Tibial nerve (tissue), 4 donors: ENCODE measurements at regions not wholly inside any gene's neighbourhood (a gene's known extent, or its start where the extent isn't known, plus 50 kb on each side); places are given as distances from the start of the nearest gene placed in this dataset.

Source experiments
- DNase-seq, 2 donors: peaks; one replicate each; pipeline ENCODE4 v3.0.0-alpha.2; 2019; ENCODE audit warnings: low spot score in 2 of 2
- H3K27ac ChIP-seq, 4 donors: fragments of 200-600 bp; sonication (generic) in 3 of 4; one replicate each; pipeline ENCODE4 v1.5.1; 2017 to 2019; ENCODE audit warnings: mild to moderate bottlenecking in 1 of 4
- H3K27me3 ChIP-seq, 2 donors: fragments of 200-600 bp; sonication (generic) in 1 of 2; one replicate each; pipeline versions ENCODE4 v1.5.1 to v1.6.0; 2017 to 2019
- H3K36me3 ChIP-seq, 3 donors: fragments of 200-600 bp; sonication (generic); one replicate each; pipeline ENCODE4 v1.5.1; 2018 to 2019
- H3K4me1 ChIP-seq, 4 donors: fragments of 200-600 bp; sonication (generic) in 3 of 4; one replicate each; pipeline ENCODE4 v1.5.1; 2017 to 2019
- H3K4me3 ChIP-seq, 4 donors: fragments of 200-600 bp; sonication (generic) in 3 of 4; one replicate each; pipeline ENCODE4 v1.5.1; 2017 to 2019; ENCODE audit warnings: mild to moderate bottlenecking in 1 of 4, moderate library complexity in 1 of 4
- H3K9me3 ChIP-seq, 4 donors: fragments of 200-600 bp; sonication (generic) in 3 of 4; one replicate each; pipeline ENCODE4 v1.5.1; 2017 to 2019
- CTCF ChIP-seq, 5 experiments: fragments of 200-600 bp in 3 of 5; fragments of 450-650 bp in 2 of 5; sonication (generic) in 3 of 5; IDR thresholded peaks; one replicate each; pipeline ENCODE4 v1.5.1; 2016 to 2019; ENCODE audit warnings: antibody characterized with exemption in 5 of 5, mild to moderate bottlenecking in 3 of 5, moderate library complexity in 2 of 5
- EP300 ChIP-seq, 2 donors: sonication (generic); formaldehyde crosslinking; IDR thresholded peaks; one replicate each; pipeline ENCODE4 v1.6.1; 2017; ENCODE audit warnings: antibody characterized with exemption in 2 of 2, mild to moderate bottlenecking in 1 of 2
- POLR2A ChIP-seq, 2 donors: fragments of 450-650 bp; IDR thresholded peaks; one replicate each; pipeline ENCODE4 v1.6.1; 2017; ENCODE audit warnings: antibody characterized with exemption in 2 of 2, mild to moderate bottlenecking in 2 of 2, moderate library complexity in 2 of 2
- WGBS, 2 donors: methylation state at CpG; one replicate each; pipeline ENCODE4 v1.1.5; 2018; 5-methylcytosine and 5-hydroxymethylcytosine counted together

GRCh38 chr2:240285725-240286124, 145.3 kb upstream of the OTOS start:
- Histone ChIP-seq H3K27ac (no peak overlapping the region), H3K4me1 (no peaks in the 10 kb centered on the region), H3K9me3 (no peaks in the 10 kb centered on the region), H3K27me3 (no peaks in the 10 kb centered on the region), H3K4me3 (no peak overlapping the region), H3K36me3 (no peaks in the 10 kb centered on the region)
- WGBS, 2 donors = 98 to 100% methylated on average over 4 of the region's 4 CpGs
- no peak for TF ChIP-seq POLR2A (IDR thresholded peaks at IDR 0.05)
- TF ChIP-seq CTCF (IDR thresholded peaks at IDR 0.05) = no peak
- TF ChIP-seq EP300 (IDR thresholded peaks at IDR 0.05) = no peak
- DNase-seq = no peak

GRCh38 chr2:240286596-240286995, 146.1 kb upstream of the OTOS start:
- no peak for TF ChIP-seq POLR2A (IDR thresholded peaks at IDR 0.05)
- no peak for TF ChIP-seq EP300 (IDR thresholded peaks at IDR 0.05)
- TF ChIP-seq CTCF (IDR thresholded peaks at IDR 0.05) = no peak
- WGBS, 2 donors = 78 to 84% methylated on average over 6 of the region's 6 CpGs
- Histone ChIP-seq H3K9me3 (no peaks in the 10 kb centered on the region), H3K36me3 (no peaks in the 10 kb centered on the region), H3K4me3 (no peak overlapping the region), H3K4me1 (no peaks in the 10 kb centered on the region), H3K27ac (no peak overlapping the region), H3K27me3 (no peaks in the 10 kb centered on the region)
- DNase-seq = no peak

GRCh38 chr2:240287011-240287410, 146.6 kb upstream of the OTOS start:
- DNase-seq = no peak
- no peaks in the 10 kb centered on the region for H3K27me3 ChIP-seq
- WGBS, 2 donors = 72 to 88% methylated on average over 8 to 14 of the region's 14 CpGs

GRCh38 chr2:240287496-240288086, 147.1 kb upstream of the OTOS start:
- Histone ChIP-seq H3K9me3 (no peaks in the 10 kb centered on the region), H3K27ac (no peak overlapping the region), H3K36me3 (no peaks in the 10 kb centered on the region), H3K4me3 (no peak overlapping the region), H3K27me3 (no peaks in the 10 kb centered on the region), H3K4me1 (no peaks in the 10 kb centered on the region)
- TF ChIP-seq CTCF (IDR thresholded peaks at IDR 0.05) (no peak), POLR2A (IDR thresholded peaks at IDR 0.05) (no peak), EP300 (IDR thresholded peaks at IDR 0.05) (no peak)
- no peak for DNase-seq
- 70 to 71% methylated on average over 10 to 11 of the region's 11 CpGs for WGBS, 2 donors

More at GRCh38 chr2:240287011-240287410, 146.6 kb upstream of the OTOS start:
- Histone ChIP-seq H3K36me3 (no peaks in the 10 kb centered on the region), H3K4me1 (no peaks in the 10 kb centered on the region), H3K9me3 (no peaks in the 10 kb centered on the region), H3K27ac (no peak overlapping the region), H3K4me3 (no peak overlapping the region)
- TF ChIP-seq EP300 (IDR thresholded peaks at IDR 0.05) (no peak), CTCF (IDR thresholded peaks at IDR 0.05) (no peak)

GRCh38 chr2:240288087-240288521, 147.4 kb upstream of the GPC1 start:
- Histone ChIP-seq H3K27ac (no peak overlapping the region), H3K4me3 (no peak overlapping the region), H3K4me1 (peaks cover 0 to 3% (median 0%) of the 10 kb centered on the region in 4 donors), H3K27me3 (no peaks in the 10 kb centered on the region), H3K36me3 (no peaks in the 10 kb centered on the region), H3K9me3 (no peaks in the 10 kb centered on the region)
- no peak for TF ChIP-seq CTCF (IDR thresholded peaks at IDR 0.05)
- 76 to 78% methylated on average over 5 to 7 of the region's 7 CpGs for WGBS, 2 donors
- no peak for DNase-seq
